ENCODE measurements at regions not wholly inside any gene's neighbourhood (a gene's known extent, or its start where the extent isn't known, plus 50 kb on each side); places are given as distances from the start of the nearest gene placed in this dataset.
"Not testable (repeated sequence)": the region's sequence is repeated elsewhere in the genome, so short reads cannot be mapped to it uniquely, and the experiment has no call there.

DNA sequence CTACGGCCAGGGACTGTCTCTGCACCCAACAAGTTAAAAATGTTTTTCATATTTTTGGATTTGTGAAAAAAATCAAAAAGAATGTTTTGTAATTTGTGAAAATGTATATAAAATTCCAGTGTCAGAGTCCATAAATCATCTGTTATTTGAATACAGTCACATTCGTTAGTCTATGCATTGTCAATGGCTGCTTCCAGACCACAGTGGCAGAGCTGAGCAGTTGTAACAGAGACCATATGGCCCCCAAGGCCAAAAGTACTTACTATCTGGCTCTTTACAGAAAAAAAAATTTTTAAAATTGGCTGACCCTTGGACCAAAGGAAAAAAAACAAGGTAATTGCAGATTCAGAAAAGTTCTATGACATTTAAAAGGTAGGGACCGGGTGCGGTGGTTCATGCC lies 86.7 kb upstream of the ATL2 start:
- Histone ChIP-seq H3K36me3 (ENCODE audit: control insufficient read depth, insufficient read depth, low read length) (no peaks in the 10 kb centered on the region), H3K4me1 (ENCODE audit: control insufficient read depth, insufficient read depth, low read length) (peaks cover 43% of the 10 kb centered on the region), H3K27ac (ENCODE audit: low read depth, low read length) (peak overlapping the region; percentile 94)

GRCh38 chr2:38462121-38462661 lies 85.1 kb upstream of the ATL2 start:
- Histone ChIP-seq H3K4me3 (ENCODE audit: low read length) (no peak overlapping the region), H3K9ac (ENCODE audit: low read length) (no peak overlapping the region), H3K27ac (ENCODE audit: low read depth, low read length) (peak overlapping the region; percentile 94), H3K36me3 (ENCODE audit: control insufficient read depth, insufficient read depth, low read length) (no peaks in the 10 kb centered on the region), H3K4me1 (ENCODE audit: control insufficient read depth, insufficient read depth, low read length) (peaks cover 31% of the 10 kb centered on the region), H3K27me3 (ENCODE audit: control insufficient read depth, insufficient read depth, low read length) (no peaks in the 10 kb centered on the region)

More for the DNA sequence above, 86.7 kb upstream of the ATL2 start:
- Histone ChIP-seq H3K4me3 (ENCODE audit: low read length) (no peak overlapping the region), H3K9ac (ENCODE audit: low read length) (no peak overlapping the region), H3K27me3 (ENCODE audit: control insufficient read depth, insufficient read depth, low read length) (no peaks in the 10 kb centered on the region)

GRCh38 chr2:38461470-38461869 lies 84.4 kb upstream of the ATL2 start:
- H3K27me3 ChIP-seq (ENCODE audit: control insufficient read depth, insufficient read depth, low read length) = no peaks in the 10 kb centered on the region
- no peak overlapping the region for H3K27ac ChIP-seq (ENCODE audit: low read depth, low read length)
- peaks cover 24% of the 10 kb centered on the region for H3K4me1 ChIP-seq (ENCODE audit: control insufficient read depth, insufficient read depth, low read length)
- H3K36me3 ChIP-seq (ENCODE audit: control insufficient read depth, insufficient read depth, low read length) = no peaks in the 10 kb centered on the region
- H3K9ac ChIP-seq (ENCODE audit: low read length) = no peak overlapping the region
- H3K4me3 ChIP-seq (ENCODE audit: low read length) = no peak overlapping the region

GRCh38 chr2:38460313-38460712 lies 83.2 kb upstream of the ATL2 start:
- Histone ChIP-seq H3K4me3 (ENCODE audit: low read length) (no peak overlapping the region), H3K27ac (ENCODE audit: low read depth, low read length) (no peak overlapping the region)

GRCh38 chr2:38454081-38454480 lies 77.0 kb upstream of the ATL2 start:
- no peaks in the 10 kb centered on the region for H3K4me1 ChIP-seq (ENCODE audit: control insufficient read depth, insufficient read depth, low read length)
- no peaks in the 10 kb centered on the region for H3K36me3 ChIP-seq (ENCODE audit: control insufficient read depth, insufficient read depth, low read length)
- H3K27me3 ChIP-seq (ENCODE audit: control insufficient read depth, insufficient read depth, low read length) = no peaks in the 10 kb centered on the region
- no peak overlapping the region for H3K9ac ChIP-seq (ENCODE audit: low read length)
- no peak overlapping the region for H3K27ac ChIP-seq (ENCODE audit: low read depth, low read length)
- H3K4me3 ChIP-seq (ENCODE audit: low read length) = no peak overlapping the region

More at GRCh38 chr2:38460313-38460712, 83.2 kb upstream of the ATL2 start:
- no peak overlapping the region for H3K9ac ChIP-seq (ENCODE audit: low read length)
- H3K36me3 ChIP-seq (ENCODE audit: control insufficient read depth, insufficient read depth, low read length) = no peaks in the 10 kb centered on the region
- H3K27me3 ChIP-seq (ENCODE audit: control insufficient read depth, insufficient read depth, low read length) = no peaks in the 10 kb centered on the region
- H3K4me1 ChIP-seq (ENCODE audit: control insufficient read depth, insufficient read depth, low read length) = peaks cover 15% of the 10 kb centered on the region

GRCh38 chr2:38451778-38452177 lies 74.7 kb upstream of the ATL2 start:
- not testable (repeated sequence) for H3K27me3 ChIP-seq (ENCODE audit: control insufficient read depth, insufficient read depth, low read length); H3K4me1 ChIP-seq (ENCODE audit: control insufficient read depth, insufficient read depth, low read length); H3K9ac ChIP-seq (ENCODE audit: low read length); H3K4me3 ChIP-seq (ENCODE audit: low read length); H3K36me3 ChIP-seq (ENCODE audit: control insufficient read depth, insufficient read depth, low read length); H3K27ac ChIP-seq (ENCODE audit: low read depth, low read length)

- H3K4me3 ChIP-seq (ENCODE audit: low read length) = no peak overlapping the region
- no peak overlapping the region for H3K9ac ChIP-seq (ENCODE audit: low read length)
- no peaks in the 10 kb centered on the region for H3K36me3 ChIP-seq (ENCODE audit: control insufficient read depth, insufficient read depth, low read length)
- no peak overlapping the region for H3K27ac ChIP-seq (ENCODE audit: low read depth, low read length)
- H3K4me1 ChIP-seq (ENCODE audit: control insufficient read depth, insufficient read depth, low read length) = peaks cover 13% of the 10 kb centered on the region
- H3K27me3 ChIP-seq (ENCODE audit: control insufficient read depth, insufficient read depth, low read length) = no peaks in the 10 kb centered on the region
Observed at GRCh38 chr2:38450509-38450908, 73.4 kb upstream of the ATL2 start.

GRCh38 chr2:38448692-38449410 lies 71.8 kb upstream of the ATL2 start:
- Histone ChIP-seq H3K9ac (ENCODE audit: low read length) (no peak overlapping the region), H3K36me3 (ENCODE audit: control insufficient read depth, insufficient read depth, low read length) (no peaks in the 10 kb centered on the region), H3K4me3 (ENCODE audit: low read length) (no peak overlapping the region), H3K4me1 (ENCODE audit: control insufficient read depth, insufficient read depth, low read length) (peaks cover 21% of the 10 kb centered on the region), H3K27me3 (ENCODE audit: control insufficient read depth, insufficient read depth, low read length) (no peaks in the 10 kb centered on the region), H3K27ac (ENCODE audit: low read depth, low read length) (no peak overlapping the region)

GRCh38 chr2:38446906-38447561 lies 70.0 kb upstream of the ATL2 start:
- Histone ChIP-seq H3K27ac (ENCODE audit: low read depth, low read length) (peak overlapping the region; percentile 75), H3K9ac (ENCODE audit: low read length) (no peak overlapping the region), H3K4me3 (ENCODE audit: low read length) (no peak overlapping the region), H3K36me3 (ENCODE audit: control insufficient read depth, insufficient read depth, low read length) (no peaks in the 10 kb centered on the region), H3K27me3 (ENCODE audit: control insufficient read depth, insufficient read depth, low read length) (no peaks in the 10 kb centered on the region), H3K4me1 (ENCODE audit: control insufficient read depth, insufficient read depth, low read length) (peaks cover 33% of the 10 kb centered on the region)

GRCh38 chr2:38446418-38446817 lies 69.3 kb upstream of the ATL2 start:
- H3K9ac ChIP-seq (ENCODE audit: low read length) = no peak overlapping the region
- no peak overlapping the region for H3K4me3 ChIP-seq (ENCODE audit: low read length)
- H3K27me3 ChIP-seq (ENCODE audit: control insufficient read depth, insufficient read depth, low read length) = no peaks in the 10 kb centered on the region
- peak overlapping the region; percentile 75 for H3K27ac ChIP-seq (ENCODE audit: low read depth, low read length)
- H3K4me1 ChIP-seq (ENCODE audit: control insufficient read depth, insufficient read depth, low read length) = peaks cover 36% of the 10 kb centered on the region
- H3K36me3 ChIP-seq (ENCODE audit: control insufficient read depth, insufficient read depth, low read length) = no peaks in the 10 kb centered on the region

DNA sequence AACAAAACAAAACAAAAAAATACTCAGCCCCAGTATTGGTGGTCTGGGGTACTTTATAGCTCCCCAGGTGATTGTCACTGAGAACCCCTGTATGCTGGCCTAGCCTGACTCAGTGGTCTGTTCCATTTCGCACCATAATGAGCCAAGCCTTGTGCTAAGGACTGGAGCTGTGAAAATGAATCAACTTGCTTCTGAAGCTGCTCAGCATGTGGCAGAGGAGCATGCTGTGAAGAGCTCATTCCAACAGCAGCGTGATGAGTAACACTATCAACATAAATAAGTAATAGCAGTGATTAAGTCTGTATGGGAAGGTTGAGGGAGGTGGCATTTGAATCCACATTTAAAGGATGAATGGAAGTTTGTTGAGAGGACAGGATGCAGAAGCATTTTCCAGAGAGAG lies 67.2 kb upstream of the ATL2 start:
- H3K27ac ChIP-seq (ENCODE audit: low read depth, low read length) = peak overlapping the region; percentile 64
- H3K4me3 ChIP-seq (ENCODE audit: low read length) = no peak overlapping the region
- no peaks in the 10 kb centered on the region for H3K36me3 ChIP-seq (ENCODE audit: control insufficient read depth, insufficient read depth, low read length)
- no peaks in the 10 kb centered on the region for H3K27me3 ChIP-seq (ENCODE audit: control insufficient read depth, insufficient read depth, low read length)
- H3K9ac ChIP-seq (ENCODE audit: low read length) = no peak overlapping the region
- peaks cover 38% of the 10 kb centered on the region for H3K4me1 ChIP-seq (ENCODE audit: control insufficient read depth, insufficient read depth, low read length)

- H3K4me3 ChIP-seq (ENCODE audit: low read length) = no peak overlapping the region
- no peaks in the 10 kb centered on the region for H3K36me3 ChIP-seq (ENCODE audit: control insufficient read depth, insufficient read depth, low read length)
- H3K9ac ChIP-seq (ENCODE audit: low read length) = no peak overlapping the region
- H3K27ac ChIP-seq (ENCODE audit: low read depth, low read length) = peak overlapping the region; percentile 64
- peaks cover 38% of the 10 kb centered on the region for H3K4me1 ChIP-seq (ENCODE audit: control insufficient read depth, insufficient read depth, low read length)
- H3K27me3 ChIP-seq (ENCODE audit: control insufficient read depth, insufficient read depth, low read length) = no peaks in the 10 kb centered on the region
Observed at GRCh38 chr2:38442643-38443541, 65.8 kb upstream of the ATL2 start.
